ENCODE measurements at regions not wholly inside any gene's neighbourhood (a gene's known extent, or its start where the extent isn't known, plus 50 kb on each side); places are given as distances from the start of the nearest gene placed in this dataset.

DNA sequence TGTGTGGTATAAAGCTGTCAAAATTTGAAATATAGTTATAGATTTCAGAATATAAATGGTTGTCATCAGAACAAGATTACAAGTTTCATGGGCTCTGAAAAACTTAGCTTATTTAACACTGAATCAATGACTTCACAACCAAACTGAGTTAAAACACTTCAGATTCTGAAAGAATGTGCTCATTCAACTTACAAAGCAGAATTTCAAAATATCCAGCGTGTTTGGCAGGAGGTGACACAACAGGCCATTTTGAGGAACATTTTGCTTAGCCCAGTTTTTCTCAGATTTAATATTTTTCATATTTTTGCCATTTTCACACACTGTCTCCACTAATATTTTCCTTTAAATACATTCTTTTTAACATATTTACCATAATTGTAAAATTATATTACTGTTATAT is 781.1 kb downstream of the TUSC7 start:
- no peaks in the 10 kb centered on the region for H4K20me1 ChIP-seq (ENCODE audit: insufficient read depth, low read length)
- peaks cover 21% of the 10 kb centered on the region for H3K4me1 ChIP-seq (ENCODE audit: low read length)
- no peaks in the 10 kb centered on the region for H3K36me3 ChIP-seq (replicated peaks; ENCODE audit: low read depth, low read length)
- H3K27me3 ChIP-seq (ENCODE audit: low read depth, low read length) = no peaks in the 10 kb centered on the region
- no peak overlapping the region for H3K4me3 ChIP-seq (ENCODE audit: low read length)
- no peak for TF ChIP-seq EZH2phosphoT487 (IDR thresholded peaks at IDR 0.05; ENCODE audit: low read depth)
- TF ChIP-seq, protein P1, sequence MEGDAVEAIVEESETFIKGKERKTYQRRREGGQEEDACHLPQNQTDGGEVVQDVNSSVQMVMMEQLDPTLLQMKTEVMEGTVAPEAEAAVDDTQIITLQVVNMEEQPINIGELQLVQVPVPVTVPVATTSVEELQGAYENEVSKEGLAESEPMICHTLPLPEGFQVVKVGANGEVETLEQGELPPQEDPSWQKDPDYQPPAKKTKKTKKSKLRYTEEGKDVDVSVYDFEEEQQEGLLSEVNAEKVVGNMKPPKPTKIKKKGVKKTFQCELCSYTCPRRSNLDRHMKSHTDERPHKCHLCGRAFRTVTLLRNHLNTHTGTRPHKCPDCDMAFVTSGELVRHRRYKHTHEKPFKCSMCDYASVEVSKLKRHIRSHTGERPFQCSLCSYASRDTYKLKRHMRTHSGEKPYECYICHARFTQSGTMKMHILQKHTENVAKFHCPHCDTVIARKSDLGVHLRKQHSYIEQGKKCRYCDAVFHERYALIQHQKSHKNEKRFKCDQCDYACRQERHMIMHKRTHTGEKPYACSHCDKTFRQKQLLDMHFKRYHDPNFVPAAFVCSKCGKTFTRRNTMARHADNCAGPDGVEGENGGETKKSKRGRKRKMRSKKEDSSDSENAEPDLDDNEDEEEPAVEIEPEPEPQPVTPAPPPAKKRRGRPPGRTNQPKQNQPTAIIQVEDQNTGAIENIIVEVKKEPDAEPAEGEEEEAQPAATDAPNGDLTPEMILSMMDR (IDR thresholded peaks at IDR 0.05; ENCODE audit: low read depth, low read length) = no peak
- no peaks in the 10 kb centered on the region for H3K79me2 ChIP-seq (ENCODE audit: low read length)
- H2AFZ ChIP-seq (ENCODE audit: low read depth, low read length) = no peak overlapping the region
- no peak overlapping the region for H3K4me2 ChIP-seq (ENCODE audit: low read length)
- no peaks in the 10 kb centered on the region for H3K9me3 ChIP-seq (ENCODE audit: insufficient read depth, low read length)
- H3K27ac ChIP-seq (ENCODE audit: low read length) = no peak overlapping the region
- H3K9ac ChIP-seq (ENCODE audit: low read length) = no peak overlapping the region

DNA sequence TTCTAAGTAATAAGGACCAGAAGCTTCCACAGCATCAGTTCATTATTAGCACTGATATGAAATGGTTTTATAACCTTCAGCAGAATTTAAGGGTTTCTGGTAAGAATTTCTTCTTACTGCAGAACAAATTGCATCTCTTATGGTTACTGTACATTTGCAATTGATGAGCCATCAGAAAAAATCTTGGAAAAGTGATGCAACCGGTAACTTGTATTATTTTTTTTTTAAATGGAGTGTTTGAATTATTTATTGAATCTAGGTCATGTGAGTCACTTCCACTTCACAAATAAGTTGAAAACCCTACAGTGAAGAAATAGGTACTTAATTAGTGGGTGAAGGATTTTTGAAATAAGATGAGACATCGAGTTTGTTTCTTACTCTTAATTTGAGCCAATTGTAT is 786.0 kb downstream of the TUSC7 start:
- H3K27ac ChIP-seq (ENCODE audit: low read length) = no peak overlapping the region
- H3K36me3 ChIP-seq (replicated peaks; ENCODE audit: low read depth, low read length) = no peaks in the 10 kb centered on the region
- H3K79me2 ChIP-seq (ENCODE audit: low read length) = no peaks in the 10 kb centered on the region
- H3K9ac ChIP-seq (ENCODE audit: low read length) = no peak overlapping the region
- H3K4me3 ChIP-seq (ENCODE audit: low read length) = no peak overlapping the region
- H3K4me1 ChIP-seq (ENCODE audit: low read length) = no peaks in the 10 kb centered on the region
- H3K4me2 ChIP-seq (ENCODE audit: low read length) = no peak overlapping the region
- no peaks in the 10 kb centered on the region for H3K9me3 ChIP-seq (ENCODE audit: insufficient read depth, low read length)
- H3K27me3 ChIP-seq (ENCODE audit: low read depth, low read length) = no peaks in the 10 kb centered on the region
- no peaks in the 10 kb centered on the region for H4K20me1 ChIP-seq (ENCODE audit: insufficient read depth, low read length)
- no peak for TF ChIP-seq EZH2phosphoT487 (IDR thresholded peaks at IDR 0.05; ENCODE audit: low read depth)
- TF ChIP-seq, protein P1 (IDR thresholded peaks at IDR 0.05; ENCODE audit: low read depth, low read length) = no peak
- no peak overlapping the region for H2AFZ ChIP-seq (ENCODE audit: low read depth, low read length)

DNA sequence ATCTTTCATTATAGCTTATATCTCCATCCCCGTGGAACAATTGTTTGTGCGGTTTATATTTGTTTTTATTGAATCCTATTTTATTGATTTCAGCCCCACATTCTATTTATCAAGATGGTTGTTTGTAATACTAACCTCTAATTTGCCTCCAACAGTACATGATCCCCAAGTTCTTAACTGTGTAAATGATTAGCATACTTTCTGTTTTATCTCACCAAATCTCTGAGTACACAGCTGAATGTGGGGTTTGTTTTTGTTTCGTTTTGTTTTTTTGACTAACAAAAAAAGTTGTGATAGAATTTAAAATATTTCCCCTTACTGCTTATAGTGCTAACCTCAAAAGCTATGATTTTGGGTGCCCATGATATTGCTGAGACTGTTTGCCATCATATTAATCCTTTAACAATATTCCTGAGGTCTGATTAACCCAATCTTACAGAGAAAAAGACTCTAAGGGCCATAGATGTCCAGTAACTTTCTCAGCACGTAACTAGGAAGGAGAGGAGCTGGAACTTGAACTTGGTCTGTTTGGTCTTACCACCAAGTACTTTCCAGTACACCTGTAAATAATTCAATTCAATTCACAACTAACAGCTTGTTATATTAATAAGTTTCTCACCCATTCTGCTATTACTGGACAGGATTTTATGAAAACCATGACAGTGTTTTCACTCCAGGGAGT is 789.8 kb downstream of the TUSC7 start:
- H3K4me3 ChIP-seq (ENCODE audit: low read length) = no peak overlapping the region
- H2AFZ ChIP-seq (ENCODE audit: low read depth, low read length) = no peak overlapping the region

DNA sequence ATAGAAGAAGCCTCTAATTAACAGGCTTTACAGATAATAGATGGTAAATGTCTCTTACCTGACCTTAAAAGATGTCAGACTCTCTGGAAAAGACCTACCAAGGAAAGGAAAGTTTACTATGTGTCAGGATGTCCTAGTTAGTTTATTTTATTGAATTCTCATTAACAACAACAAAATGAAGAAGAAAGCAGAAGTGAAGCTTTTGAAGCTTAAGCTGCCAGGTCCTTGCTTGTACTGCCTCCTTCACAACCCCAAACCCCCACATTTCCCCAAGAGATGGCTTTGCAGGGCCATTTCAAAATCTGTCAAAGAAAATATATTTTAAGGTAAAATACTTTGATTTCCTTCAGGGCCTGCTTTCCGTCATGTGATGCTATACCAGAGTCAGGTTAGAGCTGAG is 798.4 kb downstream of the TUSC7 start:
- Histone ChIP-seq H3K27ac (ENCODE audit: low read length) (no peak overlapping the region), H3K79me2 (ENCODE audit: low read length) (no peaks in the 10 kb centered on the region), H4K20me1 (ENCODE audit: insufficient read depth, low read length) (no peaks in the 10 kb centered on the region), H3K9ac (ENCODE audit: low read length) (no peak overlapping the region), H3K9me3 (ENCODE audit: insufficient read depth, low read length) (no peaks in the 10 kb centered on the region), H3K36me3 (replicated peaks; ENCODE audit: low read depth, low read length) (no peaks in the 10 kb centered on the region), H3K4me1 (ENCODE audit: low read length) (peaks cover 8% of the 10 kb centered on the region; the same call in 1 of the 2 replicates), H3K4me3 (ENCODE audit: low read length) (no peak overlapping the region), H3K4me2 (ENCODE audit: low read length) (no peak overlapping the region), H2AFZ (ENCODE audit: low read depth, low read length) (no peak overlapping the region), H3K27me3 (ENCODE audit: low read depth, low read length) (no peaks in the 10 kb centered on the region)
- TF ChIP-seq, protein P1 (IDR thresholded peaks at IDR 0.05; ENCODE audit: low read depth, low read length) = no peak
- no peak for TF ChIP-seq EZH2phosphoT487 (IDR thresholded peaks at IDR 0.05; ENCODE audit: low read depth)

More for the DNA sequence above, 789.8 kb downstream of the TUSC7 start:
- H3K4me2 ChIP-seq (ENCODE audit: low read length) = no peak overlapping the region
- no peaks in the 10 kb centered on the region for H3K79me2 ChIP-seq (ENCODE audit: low read length)
- H3K27ac ChIP-seq (ENCODE audit: low read length) = no peak overlapping the region
- H3K9me3 ChIP-seq (ENCODE audit: insufficient read depth, low read length) = no peaks in the 10 kb centered on the region
- H4K20me1 ChIP-seq (ENCODE audit: insufficient read depth, low read length) = no peaks in the 10 kb centered on the region
- H3K36me3 ChIP-seq (replicated peaks; ENCODE audit: low read depth, low read length) = no peaks in the 10 kb centered on the region
- H3K4me1 ChIP-seq (ENCODE audit: low read length) = no peaks in the 10 kb centered on the region
- no peak for TF ChIP-seq EZH2phosphoT487 (IDR thresholded peaks at IDR 0.05; ENCODE audit: low read depth)
- TF ChIP-seq, protein P1 (IDR thresholded peaks at IDR 0.05; ENCODE audit: low read depth, low read length) = no peak
- no peaks in the 10 kb centered on the region for H3K27me3 ChIP-seq (ENCODE audit: low read depth, low read length)
- no peak overlapping the region for H3K9ac ChIP-seq (ENCODE audit: low read length)

Data from OCI-LY3 (cell line).